ENCODE measurements at regions not wholly inside any gene's neighbourhood (a gene's known extent, or its start where the extent isn't known, plus 50 kb on each side); places are given as distances from the start of the nearest gene placed in this dataset.

- Histone ChIP-seq H2AFZ (no peak overlapping the region), H3K4me3 (no peak overlapping the region), H3K79me2 (ENCODE audit: low read depth) (no peaks in the 10 kb centered on the region), H3K9me2 (ENCODE audit: insufficient read depth) (no peaks in the 10 kb centered on the region), H3K4me1 (replicated peaks; ENCODE audit: insufficient read depth) (no peaks in the 10 kb centered on the region), H3K4me2 (no peak overlapping the region), H3K9me3 (ENCODE audit: insufficient read depth, low read depth) (no peaks in the 10 kb centered on the region), H3K36me3 (ENCODE audit: low read depth) (no peaks in the 10 kb centered on the region), H3K27me3 (ENCODE audit: insufficient read depth, low read depth) (no peaks in the 10 kb centered on the region), H3F3A (ENCODE audit: insufficient read depth, low read depth) (no peaks in the 10 kb centered on the region), H3K27ac (no peak overlapping the region), H4K20me1 (ENCODE audit: insufficient read depth) (no peaks in the 10 kb centered on the region)
- POLR2A ChIA-PET (ENCODE audit: unreplicated experiment): no interaction called here
- TF ChIP-seq EZH2 (IDR thresholded peaks at IDR 0.05; ENCODE audit: low read depth): no peak
- no peak for TF ChIP-seq CTCF (conservative IDR thresholded peaks at IDR 0.05)
- intact Hi-C loops (cut with micrococcal nuclease; ENCODE audit: unreplicated experiment): no loop called here
- CTCF ChIA-PET: no interaction called here
- no TSS peak for BruUV-seq (replicated peaks)
- DNase-seq: no peak
Observed at GRCh38 chr3:117710501-117710900, 1000.9 kb downstream of the TUSC7 start.

GRCh38 chr3:117719316-117719926 is 1009.8 kb downstream of the TUSC7 start:
- H3K79me2 ChIP-seq (ENCODE audit: low read depth): no peaks in the 10 kb centered on the region
- intact Hi-C loops (cut with micrococcal nuclease; ENCODE audit: unreplicated experiment): loop anchor here (5.0 kb wide), 1 partner anchor 947 kb away; no protein-coding TSS in a partner anchor

GRCh38 chr3:117721866-117722265 is 1012.3 kb downstream of the TUSC7 start:
- intact Hi-C loops (cut with micrococcal nuclease; ENCODE audit: unreplicated experiment): no loop called here
- no peak for DNase-seq
- POLR2A ChIA-PET (ENCODE audit: unreplicated experiment): no interaction called here
- no peaks in the 10 kb centered on the region for H3K4me1 ChIP-seq (replicated peaks; ENCODE audit: insufficient read depth)
- H3K79me2 ChIP-seq (ENCODE audit: low read depth): no peaks in the 10 kb centered on the region
- no peak overlapping the region for H3K27ac ChIP-seq
- H3K27me3 ChIP-seq (ENCODE audit: insufficient read depth, low read depth): no peaks in the 10 kb centered on the region
- no peak overlapping the region for H2AFZ ChIP-seq
- H3K9me3 ChIP-seq (ENCODE audit: insufficient read depth, low read depth): no peaks in the 10 kb centered on the region
- no peaks in the 10 kb centered on the region for H3K36me3 ChIP-seq (ENCODE audit: low read depth)
- no peak overlapping the region for H3K4me2 ChIP-seq
- H3K4me3 ChIP-seq: no peak overlapping the region
- BruUV-seq (replicated peaks): no TSS peak
- H4K20me1 ChIP-seq (ENCODE audit: insufficient read depth): no peaks in the 10 kb centered on the region
- H3F3A ChIP-seq (ENCODE audit: insufficient read depth, low read depth): no peaks in the 10 kb centered on the region
- no peaks in the 10 kb centered on the region for H3K9me2 ChIP-seq (ENCODE audit: insufficient read depth)
- no peak for TF ChIP-seq EZH2 (IDR thresholded peaks at IDR 0.05; ENCODE audit: low read depth)
- no peak for TF ChIP-seq CTCF (conservative IDR thresholded peaks at IDR 0.05)
- CTCF ChIA-PET: no interaction called here

More at GRCh38 chr3:117719316-117719926, 1009.8 kb downstream of the TUSC7 start:
- Histone ChIP-seq H3F3A (ENCODE audit: insufficient read depth, low read depth) (no peaks in the 10 kb centered on the region), H4K20me1 (ENCODE audit: insufficient read depth) (no peaks in the 10 kb centered on the region), H3K4me1 (replicated peaks; ENCODE audit: insufficient read depth) (no peaks in the 10 kb centered on the region), H3K9me2 (ENCODE audit: insufficient read depth) (no peaks in the 10 kb centered on the region), H3K4me2 (no peak overlapping the region), H3K27ac (no peak overlapping the region), H2AFZ (no peak overlapping the region), H3K4me3 (no peak overlapping the region), H3K9me3 (ENCODE audit: insufficient read depth, low read depth) (no peaks in the 10 kb centered on the region), H3K36me3 (ENCODE audit: low read depth) (no peaks in the 10 kb centered on the region), H3K27me3 (ENCODE audit: insufficient read depth, low read depth) (no peaks in the 10 kb centered on the region)
- POLR2A ChIA-PET (ENCODE audit: unreplicated experiment): no interaction called here
- TF ChIP-seq EZH2 (IDR thresholded peaks at IDR 0.05; ENCODE audit: low read depth) (no peak), CTCF (conservative IDR thresholded peaks at IDR 0.05) (peak; percentile 77)
- CTCF ChIA-PET: no interaction called here
- peak in 1 of 2 experiments; percentile 37 for DNase-seq
- no TSS peak for BruUV-seq (replicated peaks)

Data from PC-9 (cell line).